Activated T-cell treated with anti-CD3 and anti-CD28 coated beads, Interleukin-2, amount 50 U/mL, for 72 hours (primary cell): ENCODE measurements at regions not wholly inside any gene's neighbourhood (a gene's known extent, or its start where the extent isn't known, plus 50 kb on each side); places are given as distances from the start of the nearest gene placed in this dataset.

ENCODE experiments used
- ATAC-seq, 2 donors: fragments of 150-1000 bp; cut with Tn5 transposase; replicated peaks in 1 of 2; 2 replicates each; pipeline ENCODE4 v1.10.0; 2021; ENCODE audit warnings: moderate library complexity in 2 of 2, mild to moderate bottlenecking in 1 of 2
- DNase-seq, 2 donors: peaks; one replicate each; pipeline ENCODE4 v3.0.0; 2021 to 2022; ENCODE audit warnings: mixed read lengths in 1 of 2
- H3K27ac Mint-ChIP-seq: one replicate; pipeline ENCODE4 v1.8.0; 2022; ENCODE audit warnings: mild to moderate bottlenecking, moderate library complexity, mixed read lengths
- H3K27me3 Mint-ChIP-seq: one replicate; pipeline ENCODE4 v1.8.0; 2022; ENCODE audit warnings: low read depth, mixed read lengths
- H3K36me3 Mint-ChIP-seq, 2 donors: one replicate each; pipeline ENCODE4 v1.8.0; 2022; ENCODE audit warnings: mixed read lengths in 2 of 2, mild to moderate bottlenecking in 1 of 2; ENCODE audit not compliant: insufficient read depth in 2 of 2
- H3K4me1 Mint-ChIP-seq: one replicate; pipeline ENCODE4 v1.8.0; 2022; ENCODE audit warnings: low read depth, mixed read lengths
- H3K4me3 Mint-ChIP-seq, 2 donors: one replicate each; pipeline ENCODE4 v1.8.0; 2022; ENCODE audit warnings: mild to moderate bottlenecking in 2 of 2, mixed read lengths in 2 of 2, moderate library complexity in 2 of 2
- H3K9me3 Mint-ChIP-seq, 2 donors: one replicate each; pipeline ENCODE4 v1.8.0; 2022; ENCODE audit warnings: mixed read lengths in 2 of 2

DNA sequence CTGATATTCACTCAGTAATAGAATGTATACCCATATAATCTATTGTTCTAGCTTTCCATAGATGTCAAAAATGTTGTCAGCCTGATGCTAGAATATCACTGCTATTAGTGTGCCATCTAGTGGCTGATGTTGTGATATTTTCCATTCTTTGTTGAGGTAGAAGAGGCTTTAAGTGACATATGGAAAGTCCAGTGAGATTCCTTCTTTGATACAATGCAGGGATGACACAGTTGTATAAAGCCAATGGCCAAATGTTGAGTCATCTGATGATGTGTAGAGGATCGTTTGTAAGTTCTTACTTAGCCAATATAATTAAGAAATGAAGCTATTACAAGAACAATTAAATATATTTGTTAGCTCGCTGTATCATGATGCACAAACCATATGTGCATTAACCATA, 58.1 kb upstream of the PCED1B start:
- peaks cover 7% of the 10 kb centered on the region for H3K27me3 Mint-ChIP-seq
- H3K36me3 Mint-ChIP-seq, result no peaks in the 10 kb centered on the region
- ATAC-seq, result peak; percentile 48 to 51
- no peak overlapping the region for H3K27ac Mint-ChIP-seq
- H3K9me3 Mint-ChIP-seq, result no peaks in the 10 kb centered on the region
- peaks cover 6% of the 10 kb centered on the region for H3K4me1 Mint-ChIP-seq
- peak in 1 of 2 donors; percentile 32 for DNase-seq
- H3K4me3 Mint-ChIP-seq, result no peak overlapping the region

GRCh38 chr12:47022296-47022695, 57.1 kb upstream of the PCED1B start:
- no peaks in the 10 kb centered on the region for H3K9me3 Mint-ChIP-seq
- no peak overlapping the region for H3K27ac Mint-ChIP-seq
- no peak overlapping the region for H3K4me3 Mint-ChIP-seq
- H3K27me3 Mint-ChIP-seq, result peaks cover 7% of the 10 kb centered on the region
- ATAC-seq (peak; percentile 34 to 71), DNase-seq (no peak)
- H3K4me1 Mint-ChIP-seq, result peaks cover 6% of the 10 kb centered on the region
- no peaks in the 10 kb centered on the region for H3K36me3 Mint-ChIP-seq

- no peaks in the 10 kb centered on the region for H3K27me3 Mint-ChIP-seq
- no peak overlapping the region for H3K4me3 Mint-ChIP-seq
- peaks cover 6% of the 10 kb centered on the region for H3K4me1 Mint-ChIP-seq
- no peak for DNase-seq
- no peak overlapping the region for H3K27ac Mint-ChIP-seq
- H3K36me3 Mint-ChIP-seq, result no peaks in the 10 kb centered on the region
- no peaks in the 10 kb centered on the region for H3K9me3 Mint-ChIP-seq
- peak in 1 of 2 donors; percentile 69 for ATAC-seq
These were observed 56.1 kb upstream of the PCED1B start for GRCh38 chr12:47023311-47023710.

GRCh38 chr12:47023953-47024352, 55.5 kb upstream of the PCED1B start:
- no peak for ATAC-seq

GRCh38 chr12:47024463-47024862, 55.0 kb upstream of the PCED1B start:
- Mint-ChIP-seq H3K27ac (no peak overlapping the region), H3K9me3 (no peaks in the 10 kb centered on the region)
- no peak for DNase-seq

More at GRCh38 chr12:47023953-47024352, 55.5 kb upstream of the PCED1B start:
- no peak overlapping the region for H3K27ac Mint-ChIP-seq
- no peak for DNase-seq
- H3K9me3 Mint-ChIP-seq, result no peaks in the 10 kb centered on the region
- H3K36me3 Mint-ChIP-seq, result no peaks in the 10 kb centered on the region
- H3K27me3 Mint-ChIP-seq, result no peaks in the 10 kb centered on the region
- H3K4me3 Mint-ChIP-seq, result no peak overlapping the region
- H3K4me1 Mint-ChIP-seq, result peaks cover 6% of the 10 kb centered on the region

GRCh38 chr12:47025349-47025748, 54.1 kb upstream of the PCED1B start:
- Mint-ChIP-seq H3K4me3 (no peak overlapping the region), H3K4me1 (peaks cover 16% of the 10 kb centered on the region), H3K9me3 (no peaks in the 10 kb centered on the region), H3K27me3 (no peaks in the 10 kb centered on the region), H3K27ac (no peak overlapping the region), H3K36me3 (no peaks in the 10 kb centered on the region)
- ATAC-seq (no peak), DNase-seq (no peak)

More at GRCh38 chr12:47024463-47024862, 55.0 kb upstream of the PCED1B start:
- Mint-ChIP-seq H3K4me1 (peaks cover 9% of the 10 kb centered on the region), H3K4me3 (no peak overlapping the region), H3K27me3 (no peaks in the 10 kb centered on the region), H3K36me3 (no peaks in the 10 kb centered on the region)
- no peak for ATAC-seq

DNA sequence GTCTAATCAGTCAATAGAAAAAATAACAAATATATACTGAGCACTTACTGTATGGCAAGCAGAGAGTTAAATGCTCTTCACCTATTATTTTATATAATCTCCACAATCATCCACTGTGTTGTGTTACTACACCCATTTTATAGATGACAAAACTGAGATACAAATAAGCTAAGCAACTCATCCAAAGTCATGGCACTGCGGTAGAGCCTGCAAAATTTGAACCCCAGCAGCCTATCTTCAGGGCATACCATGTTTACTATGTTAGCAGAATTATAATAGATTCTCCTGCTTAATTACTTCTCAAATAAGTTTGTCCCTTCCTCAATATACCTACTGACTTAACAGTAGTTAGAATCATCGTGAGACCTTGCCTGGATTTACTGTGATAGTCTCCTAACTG, 53.6 kb upstream of the PCED1B start:
- no peak for ATAC-seq
- no peaks in the 10 kb centered on the region for H3K27me3 Mint-ChIP-seq
- no peak overlapping the region for H3K27ac Mint-ChIP-seq
- no peak overlapping the region for H3K4me3 Mint-ChIP-seq
- no peaks in the 10 kb centered on the region for H3K9me3 Mint-ChIP-seq
- peaks cover 16% of the 10 kb centered on the region for H3K4me1 Mint-ChIP-seq
- H3K36me3 Mint-ChIP-seq, result no peaks in the 10 kb centered on the region
- no peak for DNase-seq

DNA sequence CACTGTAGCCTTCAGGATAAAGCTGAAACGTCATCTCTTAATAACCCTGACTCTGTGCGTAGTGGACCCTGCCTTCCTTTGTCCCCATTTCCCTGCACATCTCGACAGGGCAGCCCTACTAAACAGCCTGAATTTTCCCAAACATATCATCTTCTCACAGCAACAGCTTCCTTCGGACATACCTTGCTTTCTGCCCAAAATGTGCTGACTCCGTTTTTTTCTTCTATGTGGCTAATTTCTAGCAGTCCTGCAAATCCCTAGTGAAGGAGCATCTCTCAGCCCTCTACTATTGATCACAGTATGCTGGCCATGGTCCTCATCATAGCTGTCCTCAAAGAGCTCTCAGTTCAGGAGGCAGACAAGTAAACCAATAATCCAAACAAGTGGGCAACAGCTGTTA, 53.1 kb upstream of the PCED1B start:
- no peak overlapping the region for H3K27ac Mint-ChIP-seq
- H3K4me3 Mint-ChIP-seq, result no peak overlapping the region
- peaks cover 16% of the 10 kb centered on the region for H3K4me1 Mint-ChIP-seq
- DNase-seq (no peak), ATAC-seq (no peak)
- H3K36me3 Mint-ChIP-seq, result no peaks in the 10 kb centered on the region
- no peaks in the 10 kb centered on the region for H3K27me3 Mint-ChIP-seq
- no peaks in the 10 kb centered on the region for H3K9me3 Mint-ChIP-seq
